Fibroblast of peridontal ligament (primary cell): ENCODE measurements at regions not wholly inside any gene's neighbourhood (a gene's known extent, or its start where the extent isn't known, plus 50 kb on each side); places are given as distances from the start of the nearest gene placed in this dataset.
A peak's percentile ranks its signal among the peaks of the same experiment; 100 is the strongest.

Source experiments
- DNase-seq: peaks from one replicate; pipeline ENCODE4 v3.0.0-alpha.2; 2010; ENCODE audit errors: extremely low read depth

GRCh38 chr20:40770564-40771307 is 81.7 kb upstream of the MAFB start:
- no peak for DNase-seq

GRCh38 chr20:40771308-40771610 is 82.2 kb upstream of the MAFB start:
- DNase-seq: no peak

DNA sequence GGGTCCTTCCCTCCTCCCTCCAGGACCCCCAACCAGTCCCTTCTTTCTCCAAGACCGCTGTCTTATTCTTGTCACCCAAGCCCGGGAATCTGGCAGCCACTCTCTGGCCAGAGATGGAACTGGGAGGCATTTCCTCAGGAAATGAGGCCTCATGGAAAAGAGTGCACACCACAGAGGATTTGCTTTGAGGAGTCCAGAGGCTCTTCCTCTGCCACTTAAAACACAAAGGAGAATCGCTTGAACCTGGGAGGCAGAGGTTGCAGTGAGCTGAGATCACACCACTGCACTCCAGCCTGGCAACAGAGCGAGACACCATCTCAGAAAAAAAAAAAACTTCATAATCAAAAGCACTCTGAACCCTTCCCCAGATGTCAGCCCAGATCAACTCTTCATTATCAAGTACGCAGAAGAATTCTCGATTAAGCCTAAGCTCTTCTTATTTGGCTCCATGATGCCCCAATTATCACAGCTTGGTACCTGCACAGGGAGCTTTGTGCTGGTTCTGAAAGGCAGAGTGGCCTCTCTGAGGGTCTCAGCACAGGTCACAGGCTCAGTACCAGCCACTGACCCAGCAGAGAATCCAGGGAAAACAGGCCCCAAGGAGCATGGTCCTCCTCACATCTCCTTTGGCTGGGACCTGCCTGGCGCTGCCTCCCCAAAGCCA is 82.9 kb upstream of the MAFB start:
- DNase-seq: no peak

GRCh38 chr20:40773376-40773775 is 84.3 kb upstream of the MAFB start:
- DNase-seq: no peak

- DNase-seq: no peak
Observed at GRCh38 chr20:40774252-40774651, 85.2 kb upstream of the MAFB start.

DNA sequence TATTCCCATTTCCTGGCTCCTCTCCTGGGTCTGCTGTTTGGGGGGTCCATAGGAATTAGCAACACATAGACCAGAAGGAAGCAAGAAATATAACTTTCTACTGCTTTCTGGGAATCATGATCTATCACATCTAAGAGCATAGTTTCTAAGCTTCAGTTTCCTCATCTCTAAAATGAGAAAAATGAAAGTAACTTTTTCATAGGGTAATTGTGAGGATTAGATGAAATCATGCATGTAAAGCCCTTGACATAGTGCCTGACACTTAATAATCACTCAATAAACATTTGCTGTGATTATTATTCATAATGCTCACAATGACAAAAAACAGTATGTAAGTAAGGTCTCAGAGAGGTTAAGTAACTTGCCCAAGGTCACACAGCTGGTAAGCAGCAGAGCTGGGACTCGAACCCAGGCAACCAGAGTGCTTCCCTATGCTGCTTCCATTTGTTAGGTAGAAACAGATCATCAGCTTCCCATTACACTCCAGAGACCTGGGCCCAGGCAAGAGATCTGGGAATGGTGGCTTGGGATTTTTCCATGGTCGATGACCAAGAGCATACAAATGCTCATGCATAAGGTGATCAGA is 86.6 kb upstream of the MAFB start:
- no peak for DNase-seq

- DNase-seq: no peak
Observed at GRCh38 chr20:40776466-40777457, 87.7 kb upstream of the MAFB start.

- no peak for DNase-seq
Observed at GRCh38 chr20:40777653-40778052, 88.6 kb upstream of the MAFB start.

- DNase-seq: no peak
Observed at GRCh38 chr20:40778894-40779496, 90.0 kb upstream of the MAFB start.

GRCh38 chr20:40781327-40782042 is 92.4 kb upstream of the MAFB start:
- no peak for DNase-seq

- DNase-seq: no peak
Observed at GRCh38 chr20:40782043-40782368, 93.0 kb upstream of the MAFB start.

DNA sequence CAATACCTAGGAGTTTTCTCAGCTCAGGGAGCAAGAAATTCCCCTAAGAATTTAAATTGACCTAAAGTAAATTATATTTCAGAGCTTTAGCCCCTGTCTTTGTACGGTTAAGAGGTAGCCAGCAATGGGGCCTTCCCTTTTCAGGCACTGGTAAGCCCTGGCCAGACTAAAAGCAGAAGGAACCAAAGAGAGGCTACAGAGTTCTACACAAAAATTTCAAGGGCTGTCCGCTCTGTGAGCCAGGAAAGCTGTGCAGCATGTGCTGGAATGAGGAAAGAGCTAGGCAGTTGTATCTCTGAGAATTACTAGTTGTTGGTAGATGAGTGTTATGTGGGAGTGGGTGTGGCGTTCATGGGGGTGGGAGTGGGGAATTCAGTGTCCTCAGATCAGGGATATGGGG is 96.3 kb upstream of the MAFB start:
- no peak for DNase-seq

- no peak for DNase-seq
Observed at GRCh38 chr20:40786336-40786735, 97.3 kb upstream of the MAFB start.

DNA sequence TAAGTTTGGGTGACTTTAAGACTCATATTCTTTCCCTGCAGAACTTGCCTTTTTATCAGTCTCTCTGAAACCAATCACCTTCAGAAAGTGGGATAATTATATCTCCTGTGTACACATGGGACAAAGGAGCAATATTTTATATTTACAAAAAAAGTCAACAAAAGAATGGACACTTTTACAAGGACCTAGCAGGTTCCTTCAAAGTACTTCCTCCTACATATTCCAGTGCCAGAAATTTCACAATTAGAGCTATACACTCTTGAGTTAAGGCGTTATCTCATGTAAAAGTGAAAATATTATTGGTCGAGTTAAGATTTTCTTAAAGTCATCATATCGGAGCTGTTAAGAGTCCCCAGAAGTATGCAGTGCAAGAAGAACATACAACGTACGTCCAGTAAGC is 98.9 kb upstream of the MAFB start:
- DNase-seq: no peak

DNA sequence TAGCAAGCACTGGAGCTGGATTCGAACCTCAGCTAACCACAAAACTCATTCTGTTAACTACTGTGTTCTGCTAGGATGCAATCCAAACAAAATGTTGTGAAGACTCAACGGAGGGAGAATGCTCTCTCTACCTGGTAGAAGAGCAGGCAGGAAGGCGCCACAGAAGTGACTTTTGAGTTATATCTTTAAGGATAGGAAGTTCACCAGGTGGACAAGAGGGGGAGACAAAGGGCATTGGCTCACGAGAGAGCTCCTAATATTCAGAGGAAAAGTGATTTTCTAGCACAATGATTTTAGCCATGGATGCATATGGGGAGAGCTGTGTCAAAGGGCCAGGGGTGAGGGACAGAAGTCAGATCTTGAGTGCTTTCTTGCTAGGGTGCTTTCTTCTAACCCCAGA is 108.4 kb upstream of the MAFB start:
- DNase-seq: peak; percentile 29

GRCh38 chr20:40798066-40798465 is 109.0 kb upstream of the MAFB start:
- no peak for DNase-seq

- no peak for DNase-seq
Observed at GRCh38 chr20:40802886-40803285, 113.8 kb upstream of the MAFB start.

DNA sequence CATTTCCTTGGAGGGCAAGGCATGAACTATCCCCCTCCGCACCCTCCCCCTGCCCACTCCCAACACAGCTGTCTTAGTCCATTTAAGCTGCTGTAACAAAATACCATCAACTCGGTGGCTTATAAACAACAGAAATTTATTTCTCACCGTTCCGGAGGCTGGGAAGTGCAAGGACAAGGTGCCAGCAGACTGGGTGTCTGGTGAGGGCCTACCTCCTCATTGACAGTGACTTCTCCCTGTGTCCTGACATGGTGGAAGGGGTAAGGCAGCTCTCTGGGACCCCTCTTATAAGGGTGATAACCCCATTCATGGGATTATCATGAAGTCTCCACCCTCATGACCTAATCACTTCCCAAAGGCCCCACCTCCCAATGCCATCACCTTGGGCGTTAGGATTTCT is 114.3 kb upstream of the MAFB start:
- DNase-seq: no peak

- no peak for DNase-seq
Observed at GRCh38 chr20:40805592-40805991, 116.6 kb upstream of the MAFB start.

DNA sequence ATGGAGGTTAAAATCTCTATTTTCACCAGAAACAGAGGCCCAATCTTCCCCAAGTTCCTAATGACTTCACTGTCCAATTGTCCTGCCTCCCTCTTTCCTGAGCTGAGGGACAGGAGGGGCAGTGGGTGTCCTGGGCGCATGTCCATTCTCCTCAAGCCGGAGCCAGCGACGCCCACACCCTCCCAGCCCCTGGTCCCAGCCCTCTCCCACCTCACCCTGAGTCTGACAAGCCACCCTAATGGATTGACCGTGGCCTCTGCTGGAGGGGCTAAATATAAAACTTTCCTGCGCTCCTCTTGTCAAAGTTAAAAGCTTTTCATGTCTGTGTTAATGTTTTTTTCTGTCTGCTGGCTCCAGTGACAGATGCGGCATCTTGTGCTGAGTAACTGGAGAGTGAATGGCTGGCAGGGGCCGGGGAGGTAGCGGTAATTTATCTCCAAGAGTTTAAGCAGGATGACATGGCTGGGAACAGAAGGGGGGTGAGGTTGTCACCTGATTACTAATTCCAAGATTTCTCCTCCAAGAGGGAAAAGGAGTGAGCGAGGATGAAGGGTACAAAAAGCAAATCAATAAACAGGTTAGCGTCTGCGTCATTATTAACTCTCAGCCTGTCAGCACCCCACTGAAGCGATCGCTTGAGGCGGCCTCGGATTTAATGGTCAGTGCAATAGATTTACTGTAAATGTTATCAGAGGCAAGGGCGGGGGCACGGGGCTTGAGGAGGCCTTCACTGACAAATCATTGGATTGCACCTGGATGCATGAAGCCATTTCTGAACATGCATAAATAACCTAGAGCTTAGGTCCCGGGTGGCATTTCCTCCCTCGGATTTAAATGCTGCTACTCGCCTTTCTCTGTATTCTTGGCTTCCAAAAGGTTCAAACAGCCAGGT is 118.1 kb upstream of the MAFB start:
- DNase-seq: no peak
